Muscle layer of duodenum (tissue), 2 donors: ENCODE measurements at regions not wholly inside any gene's neighbourhood (a gene's known extent, or its start where the extent isn't known, plus 50 kb on each side); places are given as distances from the start of the nearest gene placed in this dataset.
"Not testable (repeated sequence)": the region's sequence is repeated elsewhere in the genome, so short reads cannot be mapped to it uniquely, and the experiment has no call there.

Experiments used
- H3K27ac ChIP-seq: one replicate; pipeline ENCODE4 v1.7.0; 2013; ENCODE audit warnings: mild to moderate bottlenecking, low read length
- H3K27me3 ChIP-seq: one replicate; pipeline ENCODE4 v1.7.0; 2013; ENCODE audit warnings: low read depth, mild to moderate bottlenecking, control low read depth, low read length
- H3K36me3 ChIP-seq, 2 donors: one replicate each; pipeline ENCODE4 v1.7.0; 2013; ENCODE audit warnings: low read length in 2 of 2, control low read depth in 1 of 2, mild to moderate bottlenecking in 1 of 2; ENCODE audit not compliant: insufficient read depth in 2 of 2, control insufficient read depth in 1 of 2
- H3K4me1 ChIP-seq, 2 donors: one replicate each; pipeline ENCODE4 v1.7.0; 2013; ENCODE audit warnings: low read length in 2 of 2, mild to moderate bottlenecking in 2 of 2, control low read depth in 1 of 2, moderate library complexity in 1 of 2; ENCODE audit not compliant: insufficient read depth in 2 of 2, control insufficient read depth in 1 of 2
- H3K4me3 ChIP-seq, 2 donors: one replicate each; pipeline ENCODE4 v1.7.0; 2013; ENCODE audit warnings: low read length in 2 of 2, low read depth in 1 of 2, mild to moderate bottlenecking in 1 of 2
- H3K9me3 ChIP-seq, 2 donors: one replicate each; pipeline ENCODE4 v1.7.0; 2013; ENCODE audit warnings: low read length in 2 of 2, control low read depth in 1 of 2, mild to moderate bottlenecking in 1 of 2; ENCODE audit not compliant: control insufficient read depth in 1 of 2
- donor health status: healthy.

GRCh38 chr14:21819891-21820290, 146.3 kb upstream of the OR4E1 start:
- not testable (repeated sequence) for H3K27ac ChIP-seq, H3K4me1 ChIP-seq, H3K27me3 ChIP-seq, H3K4me3 ChIP-seq, H3K36me3 ChIP-seq
- H3K9me3 ChIP-seq, result peaks cover 0 to 16% of the 10 kb centered on the region in 2 donors

GRCh38 chr14:21817010-21817409, 143.4 kb upstream of the OR4E1 start:
- peaks cover 0 to 16% of the 10 kb centered on the region in 2 donors for H3K9me3 ChIP-seq
- H3K4me3 ChIP-seq, H3K4me1 ChIP-seq, H3K27me3 ChIP-seq, H3K36me3 ChIP-seq, H3K27ac ChIP-seq: not testable (repeated sequence)

GRCh38 chr14:21807975-21808374, 134.4 kb upstream of the OR4E1 start:
- Histone ChIP-seq H3K27me3 (no peaks in the 10 kb centered on the region), H3K4me3 (no peak overlapping the region), H3K27ac (no peak overlapping the region), H3K4me1 (no peaks in the 10 kb centered on the region), H3K9me3 (peaks cover 0 to 3% of the 10 kb centered on the region in 2 donors), H3K36me3 (no peaks in the 10 kb centered on the region)

- no peak overlapping the region for H3K27ac ChIP-seq
- H3K36me3 ChIP-seq, result no peaks in the 10 kb centered on the region
- peaks cover 0 to 3% of the 10 kb centered on the region in 2 donors for H3K9me3 ChIP-seq
- no peaks in the 10 kb centered on the region for H3K4me1 ChIP-seq
- H3K4me3 ChIP-seq, result no peak overlapping the region
- H3K27me3 ChIP-seq, result no peaks in the 10 kb centered on the region
Observed at GRCh38 chr14:21804981-21805380, 131.4 kb upstream of the OR4E1 start.

- H3K27me3 ChIP-seq, result no peaks in the 10 kb centered on the region
- peaks cover 0 to 3% of the 10 kb centered on the region in 2 donors for H3K9me3 ChIP-seq
- H3K4me1 ChIP-seq, result no peaks in the 10 kb centered on the region
- H3K4me3 ChIP-seq, result no peak overlapping the region
- H3K27ac ChIP-seq, result no peak overlapping the region
- H3K36me3 ChIP-seq, result no peaks in the 10 kb centered on the region
Observed at GRCh38 chr14:21802441-21802840, 128.8 kb upstream of the OR4E1 start.

- Histone ChIP-seq H3K4me3 (no peak overlapping the region), H3K9me3 (no peaks in the 10 kb centered on the region), H3K27ac (no peak overlapping the region), H3K27me3 (no peaks in the 10 kb centered on the region), H3K36me3 (no peaks in the 10 kb centered on the region), H3K4me1 (no peaks in the 10 kb centered on the region)
Observed at GRCh38 chr14:21796916-21797315, 123.3 kb upstream of the OR4E1 start.

DNA sequence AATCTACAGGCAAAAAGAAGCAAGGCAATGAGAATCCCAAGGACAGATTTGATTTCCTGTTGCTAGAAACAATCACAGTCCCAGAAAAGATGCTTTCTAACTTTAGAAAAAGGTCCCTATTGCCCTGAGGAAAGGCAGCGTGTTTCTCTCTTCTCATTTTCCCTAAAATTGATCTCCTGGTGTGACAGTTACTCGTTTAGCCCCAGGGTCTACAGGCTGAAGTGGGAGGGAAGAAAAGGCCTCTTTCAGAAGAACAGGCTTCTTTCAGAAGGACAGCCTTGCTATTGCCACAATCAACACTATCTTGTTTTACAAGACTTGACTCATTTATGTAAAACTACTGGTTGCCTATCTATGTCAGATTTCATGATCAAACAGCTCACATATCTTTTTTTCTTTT, 121.8 kb upstream of the OR4E1 start:
- Histone ChIP-seq H3K36me3 (no peaks in the 10 kb centered on the region), H3K4me3 (no peak overlapping the region), H3K27ac (no peak overlapping the region), H3K9me3 (no peaks in the 10 kb centered on the region), H3K27me3 (no peaks in the 10 kb centered on the region), H3K4me1 (no peaks in the 10 kb centered on the region)

DNA sequence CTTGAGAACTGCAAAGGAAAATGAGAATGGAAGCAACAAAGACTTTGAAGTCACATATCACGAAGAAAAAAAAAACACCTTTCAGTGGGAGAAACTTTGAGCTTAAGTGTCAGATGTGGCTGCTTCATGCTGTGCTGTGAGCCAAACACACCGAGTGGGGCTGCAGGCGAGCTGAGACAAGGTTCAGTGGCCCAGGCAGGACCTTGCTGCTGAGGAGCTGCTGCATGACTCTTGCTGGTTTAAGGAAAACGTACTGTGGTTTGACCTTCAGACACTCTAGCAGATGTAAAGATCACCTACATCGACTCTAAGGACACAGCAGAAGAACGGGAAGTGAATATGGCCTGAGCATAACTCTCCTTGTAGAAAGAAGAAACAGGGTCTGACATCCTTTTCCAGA, 118.1 kb upstream of the OR4E1 start:
- no peak overlapping the region for H3K4me3 ChIP-seq
- H3K27ac ChIP-seq, result no peak overlapping the region
- no peaks in the 10 kb centered on the region for H3K27me3 ChIP-seq
- no peaks in the 10 kb centered on the region for H3K9me3 ChIP-seq
- no peaks in the 10 kb centered on the region for H3K4me1 ChIP-seq
- no peaks in the 10 kb centered on the region for H3K36me3 ChIP-seq

DNA sequence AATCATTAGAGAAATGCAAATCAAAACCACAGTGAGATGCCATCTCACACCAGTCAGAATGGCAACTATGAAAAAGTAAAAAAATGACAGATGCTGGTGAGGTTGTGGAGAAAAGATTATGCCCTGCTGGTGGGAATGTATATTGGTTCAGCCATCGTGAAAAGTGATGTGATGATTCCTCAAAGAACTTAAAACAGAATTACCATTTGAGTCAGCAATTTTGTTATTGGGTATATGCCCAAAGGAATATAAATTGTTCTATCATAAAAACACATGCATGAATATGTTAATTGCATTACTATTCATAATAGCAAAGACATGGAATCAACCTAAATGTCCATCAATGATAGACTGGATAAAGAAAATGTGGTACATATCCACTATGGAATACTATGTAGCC, 115.1 kb upstream of the OR4E1 start:
- H3K4me3 ChIP-seq, H3K9me3 ChIP-seq, H3K36me3 ChIP-seq: not testable (repeated sequence)

GRCh38 chr14:21787242-21787641, 113.6 kb upstream of the OR4E1 start:
- H3K4me1 ChIP-seq, H3K36me3 ChIP-seq, H3K4me3 ChIP-seq, H3K27me3 ChIP-seq, H3K9me3 ChIP-seq, H3K27ac ChIP-seq: not testable (repeated sequence)

More for the DNA sequence above, 115.1 kb upstream of the OR4E1 start:
- not testable (repeated sequence) for H3K4me1 ChIP-seq, H3K27me3 ChIP-seq, H3K27ac ChIP-seq

GRCh38 chr14:21781543-21781942, 107.9 kb upstream of the OR4E1 start:
- H3K4me1 ChIP-seq, result no peaks in the 10 kb centered on the region
- H3K27me3 ChIP-seq, result no peaks in the 10 kb centered on the region

DNA sequence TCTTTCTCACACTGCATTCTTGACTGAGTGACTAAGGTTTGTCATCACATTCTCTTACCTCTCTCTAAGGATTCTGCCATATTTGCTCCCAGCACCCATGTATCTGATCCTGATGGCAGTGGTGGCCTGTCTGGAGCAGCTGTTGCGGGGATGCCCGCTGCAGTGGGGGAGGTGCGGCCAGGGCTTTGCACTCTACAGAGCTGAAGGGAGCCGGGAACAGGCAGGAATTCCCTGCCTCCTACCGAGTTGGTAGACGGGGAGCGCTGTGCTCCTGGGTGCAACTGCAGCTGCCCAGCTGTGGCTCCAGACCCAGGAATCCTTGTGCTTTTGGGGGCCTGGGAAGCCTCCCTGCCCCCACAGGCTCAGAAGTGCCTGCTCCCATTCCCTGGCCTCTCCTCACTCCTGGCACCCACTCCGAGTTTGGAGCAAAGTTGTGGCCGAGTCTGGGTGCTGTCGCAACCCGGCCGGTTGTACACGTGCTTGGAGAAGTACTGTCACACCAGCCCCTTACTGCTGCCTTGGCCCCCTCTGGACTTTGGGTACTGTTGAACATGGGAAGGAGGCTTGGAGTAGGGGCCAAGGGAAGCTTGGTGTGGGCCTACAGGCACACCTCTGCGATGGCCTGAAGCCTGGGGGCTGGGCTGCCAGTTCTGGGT, 106.9 kb upstream of the OR4E1 start:
- Histone ChIP-seq H3K4me1 (no peaks in the 10 kb centered on the region), H3K4me3 (no peak overlapping the region), H3K27me3 (no peaks in the 10 kb centered on the region), H3K9me3 (no peaks in the 10 kb centered on the region), H3K27ac (no peak overlapping the region), H3K36me3 (no peaks in the 10 kb centered on the region)

More at GRCh38 chr14:21781543-21781942, 107.9 kb upstream of the OR4E1 start:
- Histone ChIP-seq H3K36me3 (no peaks in the 10 kb centered on the region), H3K4me3 (no peak overlapping the region), H3K27ac (no peak overlapping the region), H3K9me3 (no peaks in the 10 kb centered on the region)
